ENCODE measurements at regions not wholly inside any gene's neighbourhood (a gene's known extent, or its start where the extent isn't known, plus 50 kb on each side); places are given as distances from the start of the nearest gene placed in this dataset.

GRCh38 chr5:6830643-6831239 is 117.5 kb downstream of the TENT4A start:
- ATAC-seq (ENCODE audit: poor library complexity) (no peak), DNase-seq (no peak)
- intact Hi-C loops (cut with DNase I), result no loop called here

DNA sequence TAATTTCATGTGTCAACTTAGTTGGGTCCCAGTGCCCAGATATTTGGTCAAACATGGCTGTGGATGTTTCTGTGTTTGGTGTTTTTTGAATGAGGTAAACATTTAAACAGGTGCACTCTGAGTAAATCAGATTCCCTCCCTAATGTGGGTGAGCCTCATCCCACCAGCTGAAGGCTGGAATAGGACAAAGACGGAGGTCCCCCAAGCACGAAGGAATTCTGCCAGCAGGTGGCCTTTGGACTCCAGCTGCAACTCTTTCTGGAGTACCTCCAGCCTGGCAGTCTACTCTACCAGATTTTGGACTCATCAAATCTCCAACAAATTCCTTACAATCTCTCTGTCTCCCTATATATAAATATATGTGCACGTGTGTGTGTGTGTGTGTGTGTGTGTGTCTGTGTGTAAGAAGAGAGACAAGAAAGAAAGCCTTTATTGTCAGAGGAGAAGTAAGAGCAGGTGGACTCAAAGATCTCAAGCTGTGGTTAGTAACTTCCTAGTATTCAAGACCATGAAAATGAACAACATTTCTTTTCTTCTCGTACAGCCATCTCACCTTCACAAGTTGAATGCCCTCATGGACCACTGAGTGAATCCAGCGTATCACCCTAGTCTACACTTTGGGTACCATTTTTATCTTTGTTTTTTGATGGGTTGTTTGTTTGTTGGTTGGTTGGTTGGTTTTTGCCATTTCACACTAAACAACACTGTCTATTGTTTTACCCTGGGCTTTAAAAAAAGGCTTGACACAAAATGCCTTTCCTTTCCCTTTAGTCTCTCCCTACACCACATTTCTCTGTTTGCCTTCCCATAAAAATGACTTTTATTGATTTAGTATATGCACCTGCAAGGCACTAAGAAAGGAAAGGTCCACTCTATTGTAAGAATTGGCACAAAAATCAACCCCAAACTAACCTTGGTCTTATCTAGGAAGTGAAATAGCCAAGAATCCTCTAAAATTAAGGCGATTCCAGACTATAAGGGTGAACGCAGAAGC is 118.7 kb downstream of the TENT4A start:
- DNase-seq, result no peak
- no peak for ATAC-seq (ENCODE audit: poor library complexity)
- intact Hi-C loops (cut with DNase I), result no loop called here

GRCh38 chr5:6832994-6833393 is 119.8 kb downstream of the TENT4A start:
- intact Hi-C loops (cut with DNase I), result no loop called here
- DNase-seq (no peak), ATAC-seq (ENCODE audit: poor library complexity) (peak; percentile 27)

DNA sequence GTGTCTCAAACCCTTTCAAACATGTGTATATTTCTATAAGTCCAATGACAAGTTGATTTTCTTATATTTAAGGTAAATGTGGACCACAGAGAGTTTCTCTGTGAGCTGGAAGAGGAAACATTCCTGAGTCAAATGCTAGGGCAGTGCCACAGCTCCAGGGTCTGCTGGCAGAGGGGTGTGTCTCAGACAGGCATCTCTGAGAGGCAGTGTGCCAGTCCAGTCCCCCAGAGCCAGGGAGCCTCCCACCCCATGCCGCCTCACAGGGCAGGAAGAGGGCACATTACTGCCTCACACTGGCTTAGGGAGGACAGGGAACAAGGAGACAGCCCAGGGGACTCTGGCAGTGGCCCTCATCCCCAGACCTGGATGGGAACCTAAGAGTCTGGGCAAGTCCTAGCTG is 120.2 kb downstream of the TENT4A start:
- intact Hi-C loops (cut with DNase I), result no loop called here

GRCh38 chr5:6837095-6837494 is 123.9 kb downstream of the TENT4A start:
- intact Hi-C loops (cut with DNase I), result no loop called here
- DNase-seq, result no peak
- no peak for ATAC-seq (ENCODE audit: poor library complexity)

More for the DNA sequence above, 120.2 kb downstream of the TENT4A start:
- DNase-seq, result no peak
- no peak for ATAC-seq (ENCODE audit: poor library complexity)

- ATAC-seq (ENCODE audit: poor library complexity) (no peak), DNase-seq (no peak)
- intact Hi-C loops (cut with DNase I), result no loop called here
Measured at GRCh38 chr5:6837519-6838110, 124.4 kb downstream of the TENT4A start.

- no peak for DNase-seq
- ATAC-seq (ENCODE audit: poor library complexity), result no peak
- intact Hi-C loops (cut with DNase I), result no loop called here
Measured at GRCh38 chr5:6838736-6839135, 125.5 kb downstream of the TENT4A start.

DNA sequence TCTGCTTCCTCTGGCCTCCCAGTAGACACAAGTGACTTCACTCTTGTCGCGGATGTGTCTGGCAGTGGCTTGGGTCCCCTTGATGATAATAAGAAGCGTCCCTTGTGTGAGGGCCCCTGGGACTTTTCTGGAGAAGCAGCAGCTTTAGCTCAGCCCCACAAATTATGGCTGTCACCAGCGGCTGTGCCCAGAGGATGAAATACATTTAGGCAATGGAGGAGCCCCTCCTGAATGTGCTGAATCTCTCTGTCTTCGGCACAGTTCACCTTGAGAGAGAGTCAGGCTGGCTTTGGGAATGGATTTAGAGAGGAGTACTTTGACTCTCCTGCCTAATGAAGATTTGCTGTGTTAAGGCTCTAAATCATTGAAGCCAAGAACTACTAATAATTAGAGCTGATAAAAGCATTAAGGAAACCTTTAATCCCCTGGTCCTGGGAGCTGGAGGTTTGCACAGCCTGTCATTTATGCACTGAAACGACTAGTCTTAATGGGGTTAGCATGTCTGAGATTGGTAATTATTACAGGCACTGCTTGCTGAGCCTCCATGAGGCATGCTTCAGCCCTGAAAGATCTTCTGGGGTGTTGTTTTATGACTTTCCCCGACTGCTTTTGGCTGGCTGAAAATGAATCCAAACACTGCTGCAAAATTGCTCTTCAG is 127.0 kb downstream of the TENT4A start:
- ATAC-seq (ENCODE audit: poor library complexity) (no peak), DNase-seq (no peak)
- intact Hi-C loops (cut with DNase I), result no loop called here

DNA sequence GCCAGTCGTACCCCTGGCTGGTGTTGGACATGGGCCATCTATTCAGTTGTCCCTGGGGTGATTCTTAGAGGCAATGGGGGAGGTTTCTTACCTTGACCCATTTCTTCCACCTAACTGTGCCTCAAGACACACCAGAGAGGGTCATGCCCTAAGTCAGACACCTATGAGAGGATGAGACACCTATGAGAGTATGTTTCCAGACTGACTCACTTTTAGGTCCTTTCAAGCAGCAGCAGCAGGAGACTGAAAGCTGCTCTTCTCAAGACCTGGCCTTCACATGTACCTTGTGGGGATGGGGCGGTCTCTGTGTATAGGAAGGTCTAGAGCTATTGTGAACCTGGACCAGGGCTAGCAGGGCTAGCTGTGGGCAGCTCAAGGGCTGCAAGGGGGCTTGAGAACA is 130.1 kb downstream of the TENT4A start:
- intact Hi-C loops (cut with DNase I), result no loop called here
- ATAC-seq (ENCODE audit: poor library complexity), result no peak
- no peak for DNase-seq

DNA sequence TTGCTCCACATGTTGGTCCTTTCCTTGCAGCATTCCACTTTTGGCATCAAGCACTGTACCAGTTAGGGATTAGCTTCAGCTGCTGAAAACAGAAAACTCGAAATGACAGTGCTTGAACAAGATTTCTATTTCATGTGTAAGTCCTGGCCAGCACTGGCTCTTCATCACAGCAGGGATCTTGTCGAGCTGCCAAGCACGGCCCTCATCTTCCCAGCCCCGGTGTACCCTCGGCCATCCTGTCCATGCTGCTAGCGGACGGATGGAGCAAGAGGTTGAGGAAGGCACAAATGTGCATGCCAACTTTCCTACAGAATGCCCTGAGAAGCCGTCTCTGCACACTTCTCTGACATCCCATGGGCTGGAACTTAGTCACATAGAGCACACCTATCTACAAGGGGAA is 130.6 kb downstream of the TENT4A start:
- DNase-seq (no peak), ATAC-seq (ENCODE audit: poor library complexity) (no peak)
- intact Hi-C loops (cut with DNase I), result no loop called here

GRCh38 chr5:6845856-6846255 is 132.6 kb downstream of the TENT4A start:
- DNase-seq (no peak), ATAC-seq (ENCODE audit: poor library complexity) (no peak)
- intact Hi-C loops (cut with DNase I), result no loop called here

DNA sequence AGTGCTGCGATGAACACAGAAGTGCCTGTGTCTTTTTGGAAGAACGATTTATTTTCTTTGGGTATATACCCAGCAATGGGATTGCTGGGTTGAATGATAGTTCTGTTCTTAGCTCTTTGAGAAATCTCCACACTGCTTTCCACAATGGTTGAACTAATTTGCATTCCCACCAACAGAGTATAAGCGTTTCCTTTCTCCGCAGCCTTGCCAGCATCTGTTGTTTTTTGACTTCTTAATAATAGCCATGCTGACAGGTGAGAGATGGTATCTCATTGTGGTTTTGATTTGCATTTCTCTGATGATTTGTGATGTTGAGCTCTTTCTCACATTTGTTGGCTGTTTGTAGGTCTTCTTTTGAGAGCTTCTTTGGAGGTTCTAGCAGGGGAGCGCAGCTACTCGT is 134.6 kb downstream of the TENT4A start:
- no peak for ATAC-seq (ENCODE audit: poor library complexity)
- no peak for DNase-seq
- intact Hi-C loops (cut with DNase I), result no loop called here

GRCh38 chr5:6849316-6850105 is 136.3 kb downstream of the TENT4A start:
- ATAC-seq (ENCODE audit: poor library complexity) (no peak), DNase-seq (no peak)
- intact Hi-C loops (cut with DNase I), result no loop called here

GRCh38 chr5:6850106-6850432 is 136.8 kb downstream of the TENT4A start:
- no peak for DNase-seq
- intact Hi-C loops (cut with DNase I), result no loop called here
- ATAC-seq (ENCODE audit: poor library complexity), result no peak

DNA sequence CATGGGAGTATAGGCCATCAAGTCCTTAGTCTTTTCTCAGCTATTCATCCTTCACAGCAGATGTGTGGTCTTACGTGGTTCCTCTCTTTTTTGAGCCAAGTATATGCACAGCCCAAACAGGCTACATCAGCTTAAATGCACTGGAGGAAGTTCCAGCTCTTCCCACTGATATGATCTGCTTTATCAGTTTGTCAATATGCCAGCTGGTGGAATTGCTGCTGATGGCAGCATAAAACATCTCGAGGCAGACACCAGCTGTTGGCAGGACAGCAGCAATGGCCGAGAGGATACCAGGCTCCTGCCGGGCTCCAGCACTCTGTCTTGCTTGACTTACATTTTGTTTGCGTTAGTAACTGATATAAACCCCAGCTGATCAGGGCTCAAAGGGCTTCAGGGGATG is 143.4 kb downstream of the TENT4A start:
- ATAC-seq (ENCODE audit: poor library complexity), result no peak
- intact Hi-C loops (cut with DNase I), result no loop called here
- DNase-seq, result no peak

- no peak for DNase-seq
- ATAC-seq (ENCODE audit: poor library complexity), result no peak
- intact Hi-C loops (cut with DNase I), result no loop called here
Measured at GRCh38 chr5:6858419-6858818, 145.2 kb downstream of the TENT4A start.

GRCh38 chr5:6859023-6859422 is 145.8 kb downstream of the TENT4A start:
- DNase-seq (no peak), ATAC-seq (ENCODE audit: poor library complexity) (no peak)
- intact Hi-C loops (cut with DNase I), result no loop called here

DNA sequence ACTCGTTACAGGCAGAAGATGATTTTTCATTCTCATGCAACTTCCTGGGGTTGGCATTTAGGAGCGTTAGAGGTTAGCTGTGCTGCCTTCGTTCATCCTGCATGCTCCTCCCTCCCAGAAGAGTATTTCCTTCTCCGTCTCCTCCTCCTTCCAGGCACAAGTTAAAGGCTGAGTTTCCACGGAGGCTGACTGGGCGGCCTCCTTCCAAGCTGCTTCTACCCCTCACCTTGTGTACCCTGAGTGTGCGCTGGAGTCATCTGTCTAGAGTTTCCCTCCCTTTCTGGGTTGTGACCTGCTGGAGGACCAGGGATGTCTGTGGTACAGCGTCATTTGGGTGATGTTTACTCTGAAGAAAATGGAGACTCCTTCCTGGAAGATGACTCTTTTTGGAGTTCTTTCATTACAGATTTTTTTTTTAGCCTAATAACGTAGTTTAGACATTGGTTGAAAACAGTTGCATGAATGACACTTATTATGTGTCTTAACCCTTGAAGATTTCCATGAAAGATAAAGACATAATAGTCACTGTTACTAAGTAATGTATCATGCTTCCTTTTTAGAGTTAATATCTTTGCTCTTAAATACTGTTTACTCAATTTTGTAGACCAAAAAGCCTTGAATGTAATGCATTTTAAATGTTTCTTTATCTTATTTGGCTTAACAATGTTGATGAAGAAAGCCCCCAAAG is 146.9 kb downstream of the TENT4A start:
- no peak for DNase-seq
- intact Hi-C loops (cut with DNase I), result no loop called here
- no peak for ATAC-seq (ENCODE audit: poor library complexity)

All from Right ventricle myocardium superior (tissue), 1 donor.